ENCODE measurements at regions not wholly inside any gene's neighbourhood (a gene's known extent, or its start where the extent isn't known, plus 50 kb on each side); places are given as distances from the start of the nearest gene placed in this dataset.

DNA sequence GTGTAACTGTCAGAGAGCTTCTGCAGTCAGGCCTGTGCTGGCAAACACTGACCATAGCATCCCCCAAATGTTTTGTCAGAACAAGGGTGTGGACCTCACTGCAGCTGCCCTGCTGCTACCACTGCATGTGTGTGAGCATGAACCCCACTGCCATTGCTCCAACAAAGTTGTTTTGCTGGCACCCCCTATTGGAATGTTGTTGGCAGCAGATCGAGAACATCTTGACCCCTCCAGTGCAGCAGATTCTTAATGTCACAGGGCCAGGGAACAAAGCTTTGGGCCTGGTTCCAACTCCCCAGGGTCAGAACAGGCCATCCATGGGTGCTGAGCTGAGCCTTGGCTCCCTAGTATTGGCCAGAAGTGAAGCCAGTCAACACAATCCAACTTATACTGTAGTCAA lies 1537.4 kb downstream of the NCAM2 start:
- TF ChIP-seq, protein P1, sequence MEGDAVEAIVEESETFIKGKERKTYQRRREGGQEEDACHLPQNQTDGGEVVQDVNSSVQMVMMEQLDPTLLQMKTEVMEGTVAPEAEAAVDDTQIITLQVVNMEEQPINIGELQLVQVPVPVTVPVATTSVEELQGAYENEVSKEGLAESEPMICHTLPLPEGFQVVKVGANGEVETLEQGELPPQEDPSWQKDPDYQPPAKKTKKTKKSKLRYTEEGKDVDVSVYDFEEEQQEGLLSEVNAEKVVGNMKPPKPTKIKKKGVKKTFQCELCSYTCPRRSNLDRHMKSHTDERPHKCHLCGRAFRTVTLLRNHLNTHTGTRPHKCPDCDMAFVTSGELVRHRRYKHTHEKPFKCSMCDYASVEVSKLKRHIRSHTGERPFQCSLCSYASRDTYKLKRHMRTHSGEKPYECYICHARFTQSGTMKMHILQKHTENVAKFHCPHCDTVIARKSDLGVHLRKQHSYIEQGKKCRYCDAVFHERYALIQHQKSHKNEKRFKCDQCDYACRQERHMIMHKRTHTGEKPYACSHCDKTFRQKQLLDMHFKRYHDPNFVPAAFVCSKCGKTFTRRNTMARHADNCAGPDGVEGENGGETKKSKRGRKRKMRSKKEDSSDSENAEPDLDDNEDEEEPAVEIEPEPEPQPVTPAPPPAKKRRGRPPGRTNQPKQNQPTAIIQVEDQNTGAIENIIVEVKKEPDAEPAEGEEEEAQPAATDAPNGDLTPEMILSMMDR (IDR thresholded peaks at IDR 0.05), result no peak
- no peak for TF ChIP-seq POLR2A (IDR thresholded peaks at IDR 0.05)

All from breast epithelium (tissue), 3 donors.